ENCODE measurements at regions not wholly inside any gene's neighbourhood (a gene's known extent, or its start where the extent isn't known, plus 50 kb on each side); places are given as distances from the start of the nearest gene placed in this dataset.

DNA sequence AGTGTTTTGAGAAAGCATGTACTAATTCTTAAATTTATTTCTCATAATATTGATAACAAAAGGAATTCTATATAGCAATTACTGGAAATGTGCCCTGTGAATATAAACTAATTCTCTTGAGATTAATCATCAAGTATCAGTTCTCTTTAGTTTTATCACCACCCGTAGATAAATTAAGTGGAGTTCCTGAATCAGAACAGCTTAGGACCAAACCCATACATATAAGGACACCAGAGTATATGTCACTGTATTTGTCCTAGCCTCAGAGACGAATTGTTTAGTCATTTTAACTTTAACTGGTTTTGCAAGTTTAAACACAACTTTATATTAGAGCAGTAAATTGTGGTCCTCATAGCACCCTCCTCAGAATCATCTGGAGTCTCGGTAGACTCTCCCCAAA is 572.0 kb downstream of the UTRN start:
- no peak overlapping the region for H3K4me2 ChIP-seq (ENCODE audit: low read length)
- H3K4me3 ChIP-seq (ENCODE audit: low read length), result no peak overlapping the region
- H3K9me2 ChIP-seq (replicated peaks; ENCODE audit: control insufficient read depth, low read length), result no peaks in the 10 kb centered on the region
- H3F3A ChIP-seq (ENCODE audit: control insufficient read depth, insufficient read depth), result no peaks in the 10 kb centered on the region
- H3K4me1 ChIP-seq (ENCODE audit: control insufficient read depth, low read length), result no peaks in the 10 kb centered on the region
- H3K79me2 ChIP-seq (ENCODE audit: control insufficient read depth, low read length), result no peaks in the 10 kb centered on the region
- no peaks in the 10 kb centered on the region for H3K36me3 ChIP-seq (ENCODE audit: control insufficient read depth, low read length)
- H3K27ac ChIP-seq (ENCODE audit: low read depth, low read length), result no peak overlapping the region
- TF ChIP-seq, protein P1, sequence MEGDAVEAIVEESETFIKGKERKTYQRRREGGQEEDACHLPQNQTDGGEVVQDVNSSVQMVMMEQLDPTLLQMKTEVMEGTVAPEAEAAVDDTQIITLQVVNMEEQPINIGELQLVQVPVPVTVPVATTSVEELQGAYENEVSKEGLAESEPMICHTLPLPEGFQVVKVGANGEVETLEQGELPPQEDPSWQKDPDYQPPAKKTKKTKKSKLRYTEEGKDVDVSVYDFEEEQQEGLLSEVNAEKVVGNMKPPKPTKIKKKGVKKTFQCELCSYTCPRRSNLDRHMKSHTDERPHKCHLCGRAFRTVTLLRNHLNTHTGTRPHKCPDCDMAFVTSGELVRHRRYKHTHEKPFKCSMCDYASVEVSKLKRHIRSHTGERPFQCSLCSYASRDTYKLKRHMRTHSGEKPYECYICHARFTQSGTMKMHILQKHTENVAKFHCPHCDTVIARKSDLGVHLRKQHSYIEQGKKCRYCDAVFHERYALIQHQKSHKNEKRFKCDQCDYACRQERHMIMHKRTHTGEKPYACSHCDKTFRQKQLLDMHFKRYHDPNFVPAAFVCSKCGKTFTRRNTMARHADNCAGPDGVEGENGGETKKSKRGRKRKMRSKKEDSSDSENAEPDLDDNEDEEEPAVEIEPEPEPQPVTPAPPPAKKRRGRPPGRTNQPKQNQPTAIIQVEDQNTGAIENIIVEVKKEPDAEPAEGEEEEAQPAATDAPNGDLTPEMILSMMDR (IDR thresholded peaks at IDR 0.05; ENCODE audit: low read depth, low read length, poor library complexity, severe bottlenecking), result no peak
- TF ChIP-seq EZH2phosphoT487 (IDR thresholded peaks at IDR 0.05; ENCODE audit: borderline replicate concordance, low read length), result no peak
- no peaks in the 10 kb centered on the region for H4K20me1 ChIP-seq (ENCODE audit: control insufficient read depth, insufficient read depth, low read depth, low read length)
- H3K27me3 ChIP-seq (ENCODE audit: control insufficient read depth, low read length), result no peaks in the 10 kb centered on the region
- H3K9me3 ChIP-seq (ENCODE audit: control insufficient read depth, insufficient read depth, low read length), result no peaks in the 10 kb centered on the region

DNA sequence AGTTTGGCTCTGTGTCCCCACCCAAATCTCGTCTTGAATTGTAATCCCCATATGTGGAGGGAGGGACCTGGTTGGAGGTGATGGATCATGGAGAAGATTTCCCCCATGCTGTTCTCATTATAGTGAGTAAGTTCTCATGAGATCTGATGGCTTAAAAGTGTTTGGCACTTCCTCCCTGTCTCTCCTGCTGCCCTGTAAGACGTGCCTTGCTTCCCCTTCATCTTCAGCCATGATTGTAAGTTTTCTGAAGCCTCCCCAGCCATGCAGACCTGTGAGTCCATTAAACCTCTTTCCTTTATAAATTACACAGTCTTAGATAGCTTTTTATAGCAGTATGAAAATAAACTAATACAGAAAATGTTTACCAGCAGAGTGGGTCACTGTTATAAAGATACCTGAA is 577.6 kb downstream of the UTRN start:
- Histone ChIP-seq H3K27me3 (ENCODE audit: control insufficient read depth, low read length) (no peaks in the 10 kb centered on the region), H3K9me2 (replicated peaks; ENCODE audit: control insufficient read depth, low read length) (no peaks in the 10 kb centered on the region), H3K4me3 (ENCODE audit: low read length) (no peak overlapping the region), H3K27ac (ENCODE audit: low read depth, low read length) (no peak overlapping the region), H3K4me2 (ENCODE audit: low read length) (no peak overlapping the region), H3F3A (ENCODE audit: control insufficient read depth, insufficient read depth) (no peaks in the 10 kb centered on the region), H3K36me3 (ENCODE audit: control insufficient read depth, low read length) (no peaks in the 10 kb centered on the region), H3K4me1 (ENCODE audit: control insufficient read depth, low read length) (no peaks in the 10 kb centered on the region), H3K9me3 (ENCODE audit: control insufficient read depth, insufficient read depth, low read length) (no peaks in the 10 kb centered on the region; the same call in 1 of the 2 replicates), H3K79me2 (ENCODE audit: control insufficient read depth, low read length) (no peaks in the 10 kb centered on the region), H4K20me1 (ENCODE audit: control insufficient read depth, insufficient read depth, low read depth, low read length) (no peaks in the 10 kb centered on the region)
- TF ChIP-seq, protein P1 (IDR thresholded peaks at IDR 0.05; ENCODE audit: low read depth, low read length, poor library complexity, severe bottlenecking), result no peak
- no peak for TF ChIP-seq EZH2phosphoT487 (IDR thresholded peaks at IDR 0.05; ENCODE audit: borderline replicate concordance, low read length)

DNA sequence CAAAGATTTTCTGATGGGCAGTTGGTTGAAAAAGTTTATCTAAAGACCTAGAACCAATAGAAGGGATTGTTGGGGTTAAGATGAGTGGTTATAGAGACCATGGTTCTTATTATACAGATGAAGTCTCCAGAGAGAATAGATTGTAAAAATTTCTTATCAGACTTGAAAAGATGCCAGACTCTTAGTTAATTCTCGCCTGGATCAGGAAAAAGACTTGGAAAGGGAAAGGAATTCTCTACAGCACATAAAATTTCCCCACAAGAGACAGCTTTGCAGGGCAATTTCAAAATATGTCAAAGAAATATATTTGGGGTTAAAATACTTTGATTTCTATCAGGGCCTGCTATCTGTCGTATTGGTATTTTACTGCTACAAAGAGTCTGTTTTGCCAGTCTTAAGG is 582.6 kb downstream of the UTRN start:
- Histone ChIP-seq H3K4me3 (ENCODE audit: low read length) (no peak overlapping the region), H3F3A (ENCODE audit: control insufficient read depth, insufficient read depth) (no peaks in the 10 kb centered on the region), H4K20me1 (ENCODE audit: control insufficient read depth, insufficient read depth, low read depth, low read length) (no peaks in the 10 kb centered on the region), H3K27me3 (ENCODE audit: control insufficient read depth, low read length) (no peaks in the 10 kb centered on the region), H3K4me1 (ENCODE audit: control insufficient read depth, low read length) (no peaks in the 10 kb centered on the region), H3K27ac (ENCODE audit: low read depth, low read length) (no peak overlapping the region), H3K36me3 (ENCODE audit: control insufficient read depth, low read length) (no peaks in the 10 kb centered on the region), H3K4me2 (ENCODE audit: low read length) (no peak overlapping the region), H3K79me2 (ENCODE audit: control insufficient read depth, low read length) (no peaks in the 10 kb centered on the region), H3K9me3 (ENCODE audit: control insufficient read depth, insufficient read depth, low read length) (no peaks in the 10 kb centered on the region; the same call in 1 of the 2 replicates), H3K9me2 (replicated peaks; ENCODE audit: control insufficient read depth, low read length) (no peaks in the 10 kb centered on the region)
- TF ChIP-seq, protein P1 (IDR thresholded peaks at IDR 0.05; ENCODE audit: low read depth, low read length, poor library complexity, severe bottlenecking), result no peak
- no peak for TF ChIP-seq EZH2phosphoT487 (IDR thresholded peaks at IDR 0.05; ENCODE audit: borderline replicate concordance, low read length)

DNA sequence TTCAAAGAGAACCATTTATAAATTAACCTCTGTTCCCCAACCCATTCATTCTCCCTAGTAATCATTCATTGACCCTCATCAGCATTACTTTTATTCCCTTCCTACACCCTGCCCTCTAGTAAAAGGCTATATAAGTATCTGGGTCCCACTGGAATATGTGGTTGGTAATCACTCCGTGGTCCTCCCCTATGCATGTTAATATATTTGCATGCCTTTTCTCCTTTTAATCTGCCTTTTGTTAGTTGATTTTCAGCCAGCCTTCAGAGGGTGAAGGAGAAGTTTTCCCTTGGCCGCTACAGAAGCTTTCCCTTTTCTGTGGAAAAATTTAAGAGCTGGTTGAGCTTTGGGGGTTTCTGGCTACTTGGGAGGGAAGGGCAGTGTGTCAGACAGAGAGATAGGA is 585.6 kb downstream of the UTRN start:
- Histone ChIP-seq H3K36me3 (ENCODE audit: control insufficient read depth, low read length) (no peaks in the 10 kb centered on the region), H4K20me1 (ENCODE audit: control insufficient read depth, insufficient read depth, low read depth, low read length) (no peaks in the 10 kb centered on the region), H3K9me2 (replicated peaks; ENCODE audit: control insufficient read depth, low read length) (no peaks in the 10 kb centered on the region), H3F3A (ENCODE audit: control insufficient read depth, insufficient read depth) (no peaks in the 10 kb centered on the region), H3K27me3 (ENCODE audit: control insufficient read depth, low read length) (no peaks in the 10 kb centered on the region), H3K79me2 (ENCODE audit: control insufficient read depth, low read length) (no peaks in the 10 kb centered on the region), H3K4me2 (ENCODE audit: low read length) (no peak overlapping the region), H3K27ac (ENCODE audit: low read depth, low read length) (no peak overlapping the region), H3K9me3 (ENCODE audit: control insufficient read depth, insufficient read depth, low read length) (no peaks in the 10 kb centered on the region; the same call in 1 of the 2 replicates), H3K4me3 (ENCODE audit: low read length) (no peak overlapping the region), H3K4me1 (ENCODE audit: control insufficient read depth, low read length) (no peaks in the 10 kb centered on the region)
- TF ChIP-seq, protein P1 (IDR thresholded peaks at IDR 0.05; ENCODE audit: low read depth, low read length, poor library complexity, severe bottlenecking), result no peak
- TF ChIP-seq EZH2phosphoT487 (IDR thresholded peaks at IDR 0.05; ENCODE audit: borderline replicate concordance, low read length), result no peak
